Keratinocyte (primary cell): ENCODE measurements at regions not wholly inside any gene's neighbourhood (a gene's known extent, or its start where the extent isn't known, plus 50 kb on each side); places are given as distances from the start of the nearest gene placed in this dataset.

ENCODE experiments used
- EZH2 ChIP-seq: IDR thresholded peaks from one replicate; pipeline ENCODE4 v1.6.1; 2012; ENCODE audit warnings: inconsistent platforms, mild to moderate bottlenecking, low read length, moderate library complexity
- TF ChIP-seq, protein P1 (sequence below), 3 experiments: IDR thresholded peaks in 1 of 3; conservative IDR thresholded peaks in 1 of 3; optimal IDR thresholded peaks in 1 of 3; 2 replicates in 2 of 3; 3 replicates in 1 of 3; pipeline versions ENCODE3 to v1.5.1; 2011; ENCODE audit warnings: low read length in 3 of 3, mild to moderate bottlenecking in 3 of 3, moderate library complexity in 2 of 3, control low read depth in 1 of 3, inconsistent platforms in 1 of 3; ENCODE audit not compliant: insufficient read depth in 2 of 3; ENCODE audit errors: extremely low read depth in 1 of 3

DNA sequence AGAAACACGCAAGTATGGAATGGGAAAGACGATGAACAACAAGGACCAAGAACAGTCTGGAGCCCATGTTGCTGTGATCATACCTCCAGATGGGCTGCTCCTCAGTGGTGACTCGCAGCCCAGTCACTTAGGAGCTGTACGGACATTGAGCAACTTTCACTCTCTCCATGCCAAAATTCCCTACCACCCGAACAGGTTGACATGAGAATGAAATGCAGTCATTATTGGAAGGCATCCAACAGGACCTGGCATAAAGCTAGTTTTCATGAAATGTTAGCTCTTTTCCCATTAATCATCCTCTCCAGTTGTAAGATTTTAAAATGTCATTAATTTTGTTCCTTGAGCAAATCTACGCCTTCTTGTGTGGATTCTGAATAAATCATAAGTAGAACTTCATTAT lies 82.7 kb upstream of the GPM6B start:
- TF ChIP-seq, protein P1, sequence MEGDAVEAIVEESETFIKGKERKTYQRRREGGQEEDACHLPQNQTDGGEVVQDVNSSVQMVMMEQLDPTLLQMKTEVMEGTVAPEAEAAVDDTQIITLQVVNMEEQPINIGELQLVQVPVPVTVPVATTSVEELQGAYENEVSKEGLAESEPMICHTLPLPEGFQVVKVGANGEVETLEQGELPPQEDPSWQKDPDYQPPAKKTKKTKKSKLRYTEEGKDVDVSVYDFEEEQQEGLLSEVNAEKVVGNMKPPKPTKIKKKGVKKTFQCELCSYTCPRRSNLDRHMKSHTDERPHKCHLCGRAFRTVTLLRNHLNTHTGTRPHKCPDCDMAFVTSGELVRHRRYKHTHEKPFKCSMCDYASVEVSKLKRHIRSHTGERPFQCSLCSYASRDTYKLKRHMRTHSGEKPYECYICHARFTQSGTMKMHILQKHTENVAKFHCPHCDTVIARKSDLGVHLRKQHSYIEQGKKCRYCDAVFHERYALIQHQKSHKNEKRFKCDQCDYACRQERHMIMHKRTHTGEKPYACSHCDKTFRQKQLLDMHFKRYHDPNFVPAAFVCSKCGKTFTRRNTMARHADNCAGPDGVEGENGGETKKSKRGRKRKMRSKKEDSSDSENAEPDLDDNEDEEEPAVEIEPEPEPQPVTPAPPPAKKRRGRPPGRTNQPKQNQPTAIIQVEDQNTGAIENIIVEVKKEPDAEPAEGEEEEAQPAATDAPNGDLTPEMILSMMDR (optimal IDR thresholded peaks at IDR 0.05 in 1 of 3, IDR thresholded peaks at IDR 0.05 in 1 of 3, conservative IDR thresholded peaks at IDR 0.05 in 1 of 3; ENCODE audit: extremely low read depth in 1 of 3, insufficient read depth in 2 of 3, low read length in 3 of 3): no peak
- TF ChIP-seq EZH2: no peak
